Activated naive CD8-positive, alpha-beta T cell treated with anti-CD3 and anti-CD28 coated beads, Interleukin-2, amount 50 U/mL, for 16 hours (primary cell): ENCODE measurements at regions not wholly inside any gene's neighbourhood (a gene's known extent, or its start where the extent isn't known, plus 50 kb on each side); places are given as distances from the start of the nearest gene placed in this dataset.

Source experiments
- DNase-seq: peaks from one replicate; pipeline ENCODE4 v3.0.0-alpha.2; 2020; ENCODE audit warnings: low read depth, low spot score

DNA sequence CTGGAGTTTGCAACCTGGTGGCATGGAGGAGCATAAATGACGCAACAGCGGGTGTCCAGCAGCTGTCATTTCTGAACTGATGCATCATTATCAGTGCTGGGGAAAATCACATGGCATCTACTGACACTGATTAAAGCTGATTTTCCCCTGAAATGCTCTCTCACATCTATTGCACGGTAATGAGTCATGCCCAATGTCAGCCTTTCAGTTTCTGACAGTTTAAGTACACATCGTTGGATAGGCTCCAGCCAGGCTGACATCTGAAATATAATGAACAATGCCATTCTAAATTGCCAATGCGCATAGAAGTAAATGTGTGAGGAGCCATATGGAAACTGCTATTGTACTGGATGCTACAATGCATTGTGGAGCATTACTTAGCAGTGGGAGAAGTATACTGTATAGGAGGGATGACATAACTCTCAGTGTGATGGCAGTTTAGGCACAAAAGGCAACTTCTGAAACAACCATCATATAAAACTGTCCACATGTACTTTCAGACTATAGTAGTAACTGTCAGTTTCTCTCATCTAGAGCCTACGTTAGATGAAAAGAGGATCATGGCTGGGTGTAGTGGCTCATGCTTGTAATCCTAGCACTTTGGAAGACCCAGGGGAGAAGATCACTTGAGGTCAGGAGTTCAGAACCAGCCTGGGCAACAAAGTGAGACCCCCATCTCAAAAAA is 389.3 kb upstream of the DMAC1 start:
- no peak for DNase-seq

DNA sequence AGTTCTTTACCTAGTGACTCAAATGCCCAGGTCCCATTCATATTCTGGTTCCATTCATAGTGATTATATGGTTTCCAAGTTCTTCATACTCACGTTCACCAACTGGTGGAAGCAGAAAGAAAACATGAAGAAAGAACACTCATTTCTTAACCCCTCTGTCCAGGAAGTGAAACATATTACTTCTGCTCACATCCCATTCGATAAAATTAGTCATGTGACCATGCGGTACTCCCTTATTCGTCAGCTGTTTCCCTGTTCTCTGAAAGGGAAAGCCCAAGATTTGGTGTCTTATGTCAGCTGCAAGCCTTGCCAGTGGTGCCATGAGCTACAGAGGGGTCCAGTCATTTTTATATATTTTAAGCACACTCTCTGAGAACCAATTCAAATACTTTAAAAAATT is 387.0 kb upstream of the DMAC1 start:
- DNase-seq = no peak

GRCh38 chr9:8183618-8184017 is 384.0 kb upstream of the DMAC1 start:
- no peak for DNase-seq

DNA sequence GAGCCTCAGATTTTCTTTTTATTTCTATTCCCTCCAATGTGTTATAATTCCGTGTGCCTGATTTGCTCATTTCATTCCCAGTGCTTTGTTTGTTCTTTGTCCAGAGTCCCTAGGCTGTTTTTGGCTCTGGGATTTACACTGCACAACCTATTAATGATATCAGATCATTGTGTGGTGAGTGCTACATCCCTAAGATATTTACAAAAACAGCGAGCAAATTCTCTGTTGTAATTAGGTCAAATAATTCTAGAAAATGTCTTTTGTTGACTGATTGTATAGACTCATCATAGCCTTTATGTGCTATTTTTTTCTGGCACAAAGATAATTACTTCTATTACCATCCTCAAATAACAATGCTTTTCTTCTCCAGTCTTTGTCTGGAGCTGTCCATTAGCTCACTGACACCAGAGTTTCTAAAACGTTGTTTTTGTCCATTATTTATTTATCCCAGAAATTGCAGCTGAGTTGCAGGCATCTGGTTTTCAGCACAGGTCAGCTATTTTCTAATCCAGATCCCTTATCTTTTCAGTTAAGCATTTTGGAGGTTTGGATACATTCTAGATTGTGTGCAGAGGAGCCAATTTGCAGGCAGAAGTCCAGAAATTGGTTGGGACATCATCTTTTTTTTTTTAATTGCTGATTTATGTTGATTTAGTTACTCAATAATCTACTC is 379.9 kb upstream of the DMAC1 start:
- DNase-seq = no peak

- no peak for DNase-seq
Observed at GRCh38 chr9:8172000-8172399, 372.4 kb upstream of the DMAC1 start.

DNA sequence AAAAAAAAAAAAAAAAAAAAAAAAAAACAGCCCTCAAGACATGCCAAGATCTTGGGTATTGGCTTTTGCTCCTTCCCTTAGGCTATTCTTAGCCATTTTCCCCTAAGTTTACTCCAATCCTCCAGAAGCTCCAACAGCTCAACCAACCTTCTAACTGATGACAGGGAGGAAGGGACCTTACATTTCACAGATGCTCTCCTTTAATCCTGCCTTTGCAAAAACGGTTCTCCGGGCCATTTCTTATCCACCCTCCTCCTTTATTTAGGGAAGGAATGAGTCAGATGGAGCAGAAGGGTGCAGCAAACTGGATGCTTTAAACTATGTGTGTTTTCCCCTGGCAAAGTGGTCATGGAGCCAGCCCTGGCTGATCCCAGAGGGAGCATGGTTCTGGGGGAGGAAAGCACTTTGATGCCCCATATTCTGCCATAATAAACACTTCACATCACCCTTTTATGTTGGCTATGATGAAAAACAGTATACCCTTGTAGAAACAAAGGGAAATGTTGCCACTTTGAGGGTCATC is 369.4 kb upstream of the DMAC1 start:
- DNase-seq = no peak

DNA sequence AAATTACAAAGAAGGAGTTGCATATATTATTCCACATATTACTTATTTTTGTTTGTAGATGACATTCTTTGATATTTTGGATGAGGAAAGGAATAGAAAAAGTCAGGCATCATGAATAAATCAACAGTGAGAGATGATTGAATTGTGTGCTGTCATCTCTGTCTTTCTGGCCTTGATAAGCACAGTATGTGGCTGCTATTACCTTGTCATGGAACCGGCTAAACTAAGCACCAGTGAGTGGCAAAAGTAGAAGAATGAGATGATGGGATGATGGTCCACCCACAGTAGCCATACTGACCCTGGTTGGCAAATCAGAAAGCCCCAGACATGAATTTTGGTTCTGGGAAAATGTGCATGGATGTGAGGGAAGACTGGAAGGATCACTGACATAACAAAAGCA is 361.2 kb upstream of the DMAC1 start:
- DNase-seq = no peak

GRCh38 chr9:8158574-8158973 is 359.0 kb upstream of the DMAC1 start:
- DNase-seq = no peak

DNA sequence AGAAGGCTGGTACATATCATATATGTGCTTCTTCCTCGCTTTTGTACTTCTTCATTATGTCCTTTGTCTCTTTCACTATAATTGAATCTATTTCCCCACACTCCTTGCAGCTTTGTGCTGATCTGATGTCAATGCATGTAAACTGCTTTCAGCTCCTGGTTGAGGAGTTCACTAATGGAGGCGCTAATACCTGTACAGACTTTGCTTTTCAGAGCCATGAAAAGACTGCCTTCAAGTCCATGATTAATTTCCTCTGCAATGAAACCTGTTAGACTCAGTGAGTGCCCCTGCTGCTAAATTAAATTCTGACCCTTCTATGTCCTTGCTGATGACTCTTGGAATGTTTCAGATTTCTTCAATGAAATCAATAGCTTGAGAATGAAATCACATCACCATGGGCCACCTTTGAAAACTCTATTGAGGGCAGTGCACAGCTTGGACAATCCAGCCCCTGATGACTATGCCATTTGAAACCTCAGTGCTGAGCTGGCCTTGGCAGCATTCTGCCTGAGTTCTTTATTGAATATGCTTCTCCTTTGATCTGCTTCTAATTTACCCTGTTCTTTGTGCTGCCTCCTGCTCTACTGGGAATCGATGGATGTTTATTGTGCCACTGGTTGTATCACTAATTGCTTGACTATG is 358.2 kb upstream of the DMAC1 start:
- DNase-seq = no peak

DNA sequence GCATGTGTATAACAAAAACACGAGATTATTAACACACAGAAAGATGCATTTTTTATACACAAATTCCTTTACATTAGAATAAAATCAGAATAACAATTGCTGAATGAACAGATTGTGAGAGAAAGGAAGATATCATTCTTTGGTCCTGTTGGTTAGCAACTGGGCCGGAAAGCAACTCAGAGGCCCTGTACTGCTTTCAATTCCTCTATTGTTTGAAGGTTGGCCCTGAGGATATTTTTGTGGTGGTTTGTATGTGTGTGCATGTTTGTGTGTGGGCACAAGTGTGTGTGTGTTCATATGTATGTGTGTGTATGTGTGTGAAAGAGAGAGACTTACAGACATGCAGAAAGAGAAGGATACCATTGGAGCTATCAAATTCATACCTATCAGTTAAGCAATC is 356.8 kb upstream of the DMAC1 start:
- DNase-seq = no peak

- no peak for DNase-seq
Observed at GRCh38 chr9:8155706-8156105, 356.1 kb upstream of the DMAC1 start.

- DNase-seq = no peak
Observed at GRCh38 chr9:8143677-8144076, 344.1 kb upstream of the DMAC1 start.

GRCh38 chr9:8140557-8140956 is 341.0 kb upstream of the DMAC1 start:
- no peak for DNase-seq

- DNase-seq = no peak
Observed at GRCh38 chr9:8139756-8140155, 340.2 kb upstream of the DMAC1 start.

GRCh38 chr9:8136477-8136876 is 336.9 kb upstream of the DMAC1 start:
- DNase-seq = no peak

- no peak for DNase-seq
Observed at GRCh38 chr9:8134635-8135034, 335.1 kb upstream of the DMAC1 start.

GRCh38 chr9:8133606-8134005 is 334.0 kb upstream of the DMAC1 start:
- DNase-seq = no peak

DNA sequence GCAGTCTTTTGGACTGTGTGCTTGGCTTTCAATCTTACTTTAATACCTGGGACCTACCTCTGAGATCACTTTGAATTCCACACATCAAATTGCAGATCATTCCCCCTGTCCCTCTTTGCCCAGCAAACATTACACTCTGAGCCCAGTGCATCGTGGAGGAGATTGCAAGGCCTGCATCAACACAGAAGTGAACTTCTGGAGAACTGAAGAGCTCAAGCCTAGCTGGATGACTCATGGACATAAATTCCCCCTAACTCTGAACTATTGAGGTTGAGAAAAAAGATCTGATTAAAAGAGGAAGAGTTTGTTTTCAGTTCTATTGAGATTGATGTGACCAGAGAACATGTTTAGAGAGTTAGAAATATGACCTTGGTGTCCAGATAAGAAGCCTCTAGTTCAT is 316.0 kb upstream of the DMAC1 start:
- DNase-seq = no peak

GRCh38 chr9:8114826-8115225 is 315.2 kb upstream of the DMAC1 start:
- DNase-seq = no peak

DNA sequence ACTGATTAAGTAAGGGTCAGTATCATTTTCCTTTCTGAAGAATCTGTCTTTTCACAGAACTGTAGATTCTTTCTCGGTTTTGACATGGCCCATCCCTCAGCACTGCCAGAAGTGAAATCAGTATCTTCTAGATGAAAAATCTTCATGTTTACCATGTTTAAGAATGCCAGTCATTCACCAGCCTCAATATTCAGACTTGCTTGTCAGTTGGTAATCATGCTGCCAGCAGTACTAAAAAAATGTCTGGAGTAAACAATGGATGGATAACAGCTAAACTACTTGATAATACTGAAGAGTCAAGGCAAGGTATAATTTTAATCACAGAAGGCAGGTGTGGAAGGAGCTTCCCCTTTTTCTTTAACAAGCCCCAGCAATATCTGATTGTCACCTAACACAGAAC is 306.8 kb upstream of the DMAC1 start:
- DNase-seq = no peak

DNA sequence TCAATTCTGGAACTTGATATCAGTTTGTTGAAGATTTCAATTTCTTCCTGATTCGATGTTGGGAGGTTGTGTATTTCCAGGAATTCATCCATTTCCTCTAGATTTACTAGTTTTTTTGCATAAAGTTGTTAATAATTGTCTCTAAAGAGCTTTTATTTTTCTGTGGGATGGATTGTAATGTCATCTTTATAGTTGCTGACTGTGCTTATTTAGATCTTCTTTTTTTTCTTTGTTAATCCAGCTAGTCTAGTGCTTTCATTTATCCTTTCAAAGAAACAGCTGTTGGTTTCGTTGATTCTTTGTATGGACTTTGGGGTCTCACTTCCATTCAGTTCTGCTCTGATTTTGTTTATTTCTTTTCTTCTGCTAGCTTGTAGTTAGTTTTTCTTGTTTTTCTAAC is 302.0 kb upstream of the DMAC1 start:
- no peak for DNase-seq

- DNase-seq = no peak
Observed at GRCh38 chr9:8096091-8096490, 296.5 kb upstream of the DMAC1 start.

DNA sequence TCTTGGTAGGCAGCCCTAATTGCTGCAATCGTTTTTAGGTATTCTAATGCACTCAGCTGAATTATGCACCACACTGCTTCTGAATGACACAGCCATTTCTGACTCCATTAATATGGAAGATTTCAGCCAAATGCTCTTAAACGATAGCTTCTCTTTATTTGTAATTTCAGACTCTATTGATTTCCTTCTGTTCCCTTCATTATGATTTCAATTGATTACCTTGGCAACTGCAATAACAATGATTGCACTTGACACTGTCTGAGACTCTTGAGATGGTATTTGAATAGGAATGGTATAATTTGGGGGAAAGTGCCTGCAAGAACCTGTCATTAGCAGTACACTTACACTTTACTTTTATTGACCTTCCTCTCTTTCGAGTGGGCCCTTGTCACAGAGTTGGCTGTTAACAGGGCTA is 296.1 kb upstream of the DMAC1 start:
- DNase-seq = no peak
